Esophagus squamous epithelium (tissue), 5 donors: ENCODE measurements at regions not wholly inside any gene's neighbourhood (a gene's known extent, or its start where the extent isn't known, plus 50 kb on each side); places are given as distances from the start of the nearest gene placed in this dataset.

ENCODE experiments used
- DNase-seq: peaks from one replicate; lab custom pipeline; 2025; lab: John Stamatoyannopoulos, UW
- H3K27ac ChIP-seq, 4 donors: fragments of 200-600 bp; sonication (generic); one replicate each; pipeline ENCODE4 v1.5.1; 2016 to 2019; ENCODE audit warnings: mild to moderate bottlenecking in 1 of 4
- H3K27me3 ChIP-seq, 4 donors: fragments of 200-600 bp; sonication (generic); 1 replicate in 3 of 4; 2 replicates in 1 of 4; pipeline versions ENCODE4 v1.5.1 to v1.6.0; 2017 to 2021; ENCODE audit warnings: antibody characterized with exemption in 1 of 4
- H3K36me3 ChIP-seq, 3 donors: fragments of 200-600 bp; sonication (generic); one replicate each; pipeline ENCODE4 v1.5.1; 2016 to 2019
- H3K4me1 ChIP-seq, 3 donors: fragments of 200-600 bp; sonication (generic); one replicate each; pipeline ENCODE4 v1.5.1; 2017 to 2019
- H3K4me3 ChIP-seq, 4 donors: fragments of 200-600 bp; sonication (generic); 1 replicate in 3 of 4; 2 replicates in 1 of 4; pipeline ENCODE4 v1.5.1; 2016 to 2019; ENCODE audit warnings: mild to moderate bottlenecking in 2 of 4, moderate library complexity in 1 of 4
- H3K9me3 ChIP-seq, 3 donors: fragments of 200-600 bp; sonication (generic); one replicate each; pipeline ENCODE4 v1.5.1; 2016 to 2019
- POLR2A ChIP-seq, 4 donors: fragments of 450-650 bp; IDR thresholded peaks; one replicate each; pipeline ENCODE4 v1.6.1; 2017; ENCODE audit warnings: antibody characterized with exemption in 4 of 4, mild to moderate bottlenecking in 4 of 4, moderate library complexity in 3 of 4
- WGBS, 2 donors: methylation state at CpG; one replicate each; pipeline ENCODE4 v1.1.5; 2018; 5-methylcytosine and 5-hydroxymethylcytosine counted together
- intact Hi-C: fragments of 100-400 bp; cut with DNase I; formaldehyde crosslinking; loops from one replicate; pipeline ENCODE4 v1.15.0; 2022
- TF ChIP-seq, protein P1 (sequence below), 6 experiments: fragments of 450-650 bp in 4 of 6; fragments of 200-600 bp in 2 of 6; sonication (generic) in 2 of 6; IDR thresholded peaks; one replicate each; pipeline ENCODE4 v1.5.1; 2016 to 2019; ENCODE audit warnings: antibody characterized with exemption in 6 of 6, mild to moderate bottlenecking in 4 of 6, moderate library complexity in 4 of 6
- donor health status: DM: yes; HTN: yes; CAD: no.

DNA sequence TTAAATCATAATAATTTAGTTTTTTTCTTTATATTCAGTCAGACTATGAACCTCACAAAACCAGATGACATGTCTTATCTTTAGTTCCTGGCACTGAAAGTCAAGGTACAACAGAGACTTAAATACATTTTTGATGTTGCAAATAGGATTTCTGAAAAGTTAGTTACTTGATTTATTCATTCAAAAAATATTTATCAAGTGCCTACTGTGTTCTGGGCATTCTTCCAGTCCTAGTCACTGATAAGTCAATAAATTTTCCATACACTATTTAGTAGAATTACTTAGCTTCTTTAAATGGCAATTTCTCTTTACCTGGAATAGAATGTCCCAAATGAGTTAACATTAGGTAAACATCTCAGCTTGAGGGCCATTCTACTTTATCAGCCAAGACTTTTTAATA lies 938.3 kb upstream of the PCDH9 start:
- TF ChIP-seq POLR2A (IDR thresholded peaks at IDR 0.05): no peak
- TF ChIP-seq, protein P1, sequence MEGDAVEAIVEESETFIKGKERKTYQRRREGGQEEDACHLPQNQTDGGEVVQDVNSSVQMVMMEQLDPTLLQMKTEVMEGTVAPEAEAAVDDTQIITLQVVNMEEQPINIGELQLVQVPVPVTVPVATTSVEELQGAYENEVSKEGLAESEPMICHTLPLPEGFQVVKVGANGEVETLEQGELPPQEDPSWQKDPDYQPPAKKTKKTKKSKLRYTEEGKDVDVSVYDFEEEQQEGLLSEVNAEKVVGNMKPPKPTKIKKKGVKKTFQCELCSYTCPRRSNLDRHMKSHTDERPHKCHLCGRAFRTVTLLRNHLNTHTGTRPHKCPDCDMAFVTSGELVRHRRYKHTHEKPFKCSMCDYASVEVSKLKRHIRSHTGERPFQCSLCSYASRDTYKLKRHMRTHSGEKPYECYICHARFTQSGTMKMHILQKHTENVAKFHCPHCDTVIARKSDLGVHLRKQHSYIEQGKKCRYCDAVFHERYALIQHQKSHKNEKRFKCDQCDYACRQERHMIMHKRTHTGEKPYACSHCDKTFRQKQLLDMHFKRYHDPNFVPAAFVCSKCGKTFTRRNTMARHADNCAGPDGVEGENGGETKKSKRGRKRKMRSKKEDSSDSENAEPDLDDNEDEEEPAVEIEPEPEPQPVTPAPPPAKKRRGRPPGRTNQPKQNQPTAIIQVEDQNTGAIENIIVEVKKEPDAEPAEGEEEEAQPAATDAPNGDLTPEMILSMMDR (IDR thresholded peaks at IDR 0.05): no peak
- Histone ChIP-seq H3K4me3 (no peak overlapping the region), H3K27ac (no peak overlapping the region), H3K4me1 (no peaks in the 10 kb centered on the region), H3K36me3 (no peaks in the 10 kb centered on the region), H3K27me3 (no peaks in the 10 kb centered on the region), H3K9me3 (peaks cover 0 to 8% (median 0%) of the 10 kb centered on the region in 3 donors)
- intact Hi-C loops: no loop called here
- no peak for DNase-seq

DNA sequence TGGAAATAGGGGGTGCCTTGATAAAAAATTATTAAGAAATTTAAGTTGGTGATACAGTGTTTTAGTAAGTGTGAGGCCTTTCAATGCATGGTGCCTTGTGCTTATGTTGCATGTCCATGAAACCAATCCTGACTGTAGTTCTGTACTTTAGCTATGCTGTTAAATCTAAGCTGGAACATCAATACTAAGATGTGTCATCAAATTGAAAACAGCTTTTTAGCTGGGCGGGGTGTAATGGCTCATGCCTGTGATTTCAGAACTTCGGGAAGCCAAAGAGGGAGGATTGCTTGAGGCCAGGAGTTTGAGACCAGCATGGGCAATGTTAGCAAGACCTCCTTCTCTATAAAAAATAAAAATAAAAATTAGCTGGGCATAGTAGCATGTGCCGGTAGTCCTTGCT lies 930.3 kb upstream of the PCDH9 start:
- H3K4me1 ChIP-seq: no peaks in the 10 kb centered on the region
- H3K9me3 ChIP-seq: peaks cover 0 to 9% (median 0%) of the 10 kb centered on the region in 3 donors
- TF ChIP-seq POLR2A (IDR thresholded peaks at IDR 0.05): no peak
- TF ChIP-seq, protein P1 (IDR thresholded peaks at IDR 0.05): no peak
- no peaks in the 10 kb centered on the region for H3K27me3 ChIP-seq
- no peaks in the 10 kb centered on the region for H3K36me3 ChIP-seq
- intact Hi-C loops: no loop called here
- WGBS, 2 donors: 79 to 80% methylated on average over 3 of the region's 3 CpGs
- H3K4me3 ChIP-seq: no peak overlapping the region
- no peak overlapping the region for H3K27ac ChIP-seq
- DNase-seq: no peak

DNA sequence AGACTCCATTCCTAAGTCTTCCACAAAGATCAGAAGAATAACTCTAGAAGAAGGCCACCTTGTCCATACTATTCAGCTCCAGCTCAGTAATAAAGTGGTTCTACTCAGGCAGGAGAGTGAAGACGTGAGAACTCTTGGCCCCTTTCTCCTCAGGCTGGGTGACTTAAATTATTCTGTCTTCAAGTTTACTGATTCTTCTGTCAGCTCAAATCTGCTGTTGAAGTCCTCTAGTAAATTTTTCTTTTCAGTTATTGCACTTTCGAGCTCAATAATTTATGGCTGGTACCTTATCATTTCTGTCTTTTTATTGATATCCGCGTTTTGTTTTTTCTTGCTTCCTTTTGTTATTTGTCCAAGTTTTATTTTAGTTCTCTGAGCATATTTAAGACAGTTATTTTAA lies 922.3 kb upstream of the PCDH9 start:
- intact Hi-C loops: no loop called here
- Histone ChIP-seq H3K4me3 (no peak overlapping the region), H3K27me3 (no peaks in the 10 kb centered on the region), H3K27ac (no peak overlapping the region), H3K36me3 (no peaks in the 10 kb centered on the region), H3K4me1 (no peaks in the 10 kb centered on the region), H3K9me3 (peaks cover 0 to 9% (median 0%) of the 10 kb centered on the region in 3 donors)
- DNase-seq: no peak
- WGBS, 2 donors: 85 to 87% methylated on average over 4 of the region's 4 CpGs
- TF ChIP-seq, protein P1 (IDR thresholded peaks at IDR 0.05): no peak
- TF ChIP-seq POLR2A (IDR thresholded peaks at IDR 0.05): no peak

DNA sequence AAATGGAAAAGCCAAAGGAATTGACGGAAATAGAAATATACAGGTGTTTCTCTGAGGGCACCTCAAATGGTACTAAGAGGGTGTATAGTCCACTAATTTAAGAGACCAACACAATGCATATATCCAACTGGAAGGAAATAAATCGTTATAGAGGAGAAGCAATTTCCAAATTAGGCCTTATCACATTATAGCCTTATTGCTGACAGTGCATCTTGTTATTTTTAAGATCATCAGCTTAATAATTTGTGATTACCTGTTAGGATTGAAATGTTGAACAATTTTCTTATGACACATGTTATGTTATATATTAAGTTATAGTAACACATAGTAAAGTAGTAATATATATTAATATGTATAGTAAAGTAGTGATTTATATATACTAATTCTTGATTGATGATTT lies 915.7 kb upstream of the PCDH9 start:
- intact Hi-C loops: no loop called here
- Histone ChIP-seq H3K27me3 (no peaks in the 10 kb centered on the region), H3K36me3 (no peaks in the 10 kb centered on the region), H3K4me3 (no peak overlapping the region), H3K9me3 (peaks cover 0 to 6% (median 0%) of the 10 kb centered on the region in 3 donors), H3K4me1 (no peaks in the 10 kb centered on the region), H3K27ac (no peak overlapping the region)
- 65 to 73% methylated on average over 2 of the region's 2 CpGs for WGBS, 2 donors
- TF ChIP-seq POLR2A (IDR thresholded peaks at IDR 0.05): no peak
- TF ChIP-seq, protein P1 (IDR thresholded peaks at IDR 0.05): no peak
- DNase-seq: no peak

DNA sequence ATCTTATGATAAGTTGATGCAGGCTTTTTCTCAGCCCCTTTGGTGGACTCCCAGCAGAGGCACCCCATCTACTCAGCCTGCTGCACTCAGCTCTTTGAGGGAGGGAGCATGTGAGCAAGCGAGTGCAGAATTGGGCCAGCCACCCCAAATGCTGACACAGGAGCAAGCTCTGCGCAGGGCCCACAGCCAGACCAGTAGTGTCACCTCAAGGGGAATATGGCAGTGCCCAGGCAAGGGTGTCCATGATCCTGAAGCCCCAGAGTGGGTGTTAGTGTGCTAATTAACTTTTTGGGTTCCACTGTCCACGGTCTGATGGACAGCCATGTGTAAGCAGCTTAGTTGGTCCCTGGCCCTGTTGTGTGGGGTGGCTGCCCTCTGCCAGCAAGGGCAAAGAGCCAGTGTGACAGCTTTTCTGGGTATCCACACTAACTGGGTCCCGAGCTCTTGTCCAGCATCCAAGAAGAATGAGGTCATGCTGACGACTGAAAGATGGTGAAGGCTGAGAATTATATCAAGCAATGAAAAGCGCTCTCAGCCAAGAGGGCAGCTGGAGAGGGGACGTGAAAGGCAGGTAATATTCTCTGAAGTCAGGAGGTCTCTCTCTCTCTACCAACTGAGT lies 898.3 kb upstream of the PCDH9 start:
- Histone ChIP-seq H3K27me3 (no peaks in the 10 kb centered on the region), H3K4me1 (no peaks in the 10 kb centered on the region), H3K27ac (no peak overlapping the region), H3K36me3 (no peaks in the 10 kb centered on the region), H3K4me3 (no peak overlapping the region), H3K9me3 (no peaks in the 10 kb centered on the region)
- DNase-seq: no peak
- intact Hi-C loops: no loop called here
- 78 to 86% methylated on average over 4 to 6 of the region's 7 CpGs for WGBS, 2 donors
- TF ChIP-seq POLR2A (IDR thresholded peaks at IDR 0.05): no peak
- TF ChIP-seq, protein P1 (IDR thresholded peaks at IDR 0.05): no peak
